NOMO-1 treated with dmso at 0.1 percent for 144 hours (cell line): ENCODE measurements at regions not wholly inside any gene's neighbourhood (a gene's known extent, or its start where the extent isn't known, plus 50 kb on each side); places are given as distances from the start of the nearest gene placed in this dataset.

Experiments used
- DNase-seq: peaks from one replicate; lab custom pipeline; 2025; ENCODE audit not compliant: unreplicated experiment; lab: John Stamatoyannopoulos, UW

DNA sequence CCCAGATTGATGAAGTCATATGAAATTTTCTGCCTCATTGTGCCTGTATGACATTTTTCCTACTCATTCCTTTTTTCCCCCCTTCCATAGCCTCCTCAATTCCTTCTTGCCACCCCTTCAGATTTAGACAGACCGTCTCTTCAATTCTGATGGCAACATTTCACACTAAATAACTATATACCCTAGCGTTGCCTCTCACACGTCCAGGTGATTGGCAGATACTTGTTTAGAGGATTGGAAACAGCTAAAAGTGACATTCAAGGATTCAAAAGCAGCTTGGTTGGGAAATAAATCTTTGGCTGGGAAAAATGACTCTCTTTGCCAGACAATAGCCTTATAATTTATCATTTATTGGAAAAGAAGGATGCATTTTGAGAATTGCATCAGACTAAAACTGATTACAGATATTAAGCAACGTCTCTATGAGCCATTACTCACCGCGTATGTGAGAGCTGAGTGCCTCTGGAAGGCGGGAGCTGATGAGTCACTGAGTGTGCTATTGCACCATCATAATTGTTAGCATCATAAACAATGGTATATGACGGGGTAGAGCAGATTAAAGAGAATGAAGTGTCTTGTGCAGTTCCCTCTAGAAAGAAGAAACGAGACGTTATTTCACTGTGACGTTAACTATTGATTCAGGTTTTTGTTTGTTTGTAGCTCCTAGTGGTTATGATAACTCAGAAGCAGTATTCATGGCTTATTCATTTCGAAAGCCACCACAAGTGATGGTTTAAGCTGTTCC, 61.1 kb upstream of the FAM216B start:
- peak; percentile 89 for DNase-seq

DNA sequence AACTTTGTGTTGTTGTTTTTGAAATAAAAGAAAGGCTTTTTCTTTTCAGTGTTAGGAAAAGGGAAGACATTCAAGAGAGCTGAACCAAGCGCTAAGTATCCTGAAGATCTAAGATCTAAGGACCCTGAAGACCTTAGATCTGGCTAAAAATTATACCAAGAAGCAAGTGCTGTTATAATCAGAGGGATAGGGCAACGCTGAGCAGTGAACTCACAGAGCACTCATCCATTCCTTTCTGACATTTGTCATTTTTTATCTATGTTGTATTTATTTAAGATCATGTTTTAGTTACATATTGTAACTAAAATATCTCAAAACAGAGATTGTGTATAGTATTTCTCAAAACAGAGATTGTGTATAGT, 60.5 kb upstream of the FAM216B start:
- no peak for DNase-seq

- DNase-seq: no peak
These were observed 58.4 kb upstream of the FAM216B start for GRCh38 chr13:42722883-42723539.

- DNase-seq: no peak
These were observed 52.7 kb upstream of the FAM216B start for GRCh38 chr13:42728507-42729180.

DNA sequence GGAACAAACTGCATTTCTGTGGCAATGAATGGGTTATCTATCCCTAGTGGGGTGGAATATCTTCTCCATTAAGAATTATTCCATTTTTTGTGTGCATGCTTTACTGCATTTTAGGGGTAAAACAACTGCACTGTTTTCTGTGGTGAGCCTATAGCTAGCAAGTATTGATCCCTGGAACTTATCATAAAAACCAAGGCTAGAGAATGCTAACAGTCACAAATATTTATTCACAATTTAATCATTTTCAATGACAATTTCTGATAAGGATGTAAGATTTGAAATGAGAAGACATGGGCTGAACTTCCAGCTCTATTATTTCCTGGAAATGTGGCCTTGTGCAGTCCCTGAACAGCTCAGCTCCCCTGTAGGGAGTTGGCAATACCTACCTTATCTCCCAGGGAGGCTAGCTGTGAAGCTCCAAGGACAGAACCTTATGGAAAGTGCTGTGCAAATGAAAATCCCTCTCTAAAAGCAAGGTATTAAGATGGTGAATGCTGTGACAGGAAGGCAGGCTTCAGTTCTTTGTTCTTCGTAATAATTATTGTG, 51.5 kb upstream of the FAM216B start:
- DNase-seq: no peak
